Lung (tissue), 11 donors: ENCODE measurements at regions not wholly inside any gene's neighbourhood (a gene's known extent, or its start where the extent isn't known, plus 50 kb on each side); places are given as distances from the start of the nearest gene placed in this dataset.

Source experiments
- ATAC-seq: fragments of 200-7000 bp; cut with Tn5 transposase; one replicate; pipeline ENCODE4 v1.9.1; 2020; ENCODE audit warnings: moderate number of reproducible peaks; ENCODE audit not compliant: insufficient read depth, low FRiP score
- DNase-seq, 3 donors: peaks; one replicate each; pipeline ENCODE4 v3.0.0-alpha.2; 2013 to 2017
- H3K27ac ChIP-seq, 2 donors: one replicate each; pipeline ENCODE4 v1.5.1; 2013; ENCODE audit warnings: mild to moderate bottlenecking in 2 of 2, moderate library complexity in 2 of 2, control low read depth in 1 of 2, inconsistent platforms in 1 of 2, low read depth in 1 of 2, low read length in 1 of 2
- H3K27me3 ChIP-seq, 3 donors: one replicate each; pipeline ENCODE4 v1.5.1; 2013; ENCODE audit warnings: low read length in 2 of 3; ENCODE audit not compliant: control insufficient read depth in 3 of 3, insufficient read depth in 3 of 3
- H3K36me3 ChIP-seq, 4 donors: one replicate each; pipeline ENCODE4 v1.5.1; 2013; ENCODE audit warnings: low read length in 4 of 4, mild to moderate bottlenecking in 1 of 4, moderate library complexity in 1 of 4; ENCODE audit not compliant: control insufficient read depth in 4 of 4, insufficient read depth in 4 of 4
- H3K4me1 ChIP-seq, 5 donors: one replicate each; pipeline ENCODE4 v1.5.1; 2013; ENCODE audit warnings: low read length in 5 of 5, mild to moderate bottlenecking in 2 of 5, moderate library complexity in 1 of 5; ENCODE audit not compliant: control insufficient read depth in 5 of 5, insufficient read depth in 5 of 5
- H3K4me3 ChIP-seq: one replicate; pipeline ENCODE4 v1.5.1; 2013; ENCODE audit warnings: mild to moderate bottlenecking, control low read depth, moderate library complexity
- H3K9ac ChIP-seq, 2 donors: one replicate each; pipeline ENCODE4 v1.5.1; 2013; ENCODE audit warnings: low read length in 2 of 2, control low read depth in 1 of 2; ENCODE audit not compliant: insufficient read depth in 1 of 2
- H3K9me3 ChIP-seq, 4 donors: one replicate each; pipeline ENCODE4 v1.5.1; 2013; ENCODE audit warnings: low read length in 3 of 4, mild to moderate bottlenecking in 1 of 4, moderate library complexity in 1 of 4; ENCODE audit not compliant: control insufficient read depth in 4 of 4, insufficient read depth in 3 of 4
- WGBS, 2 donors: extraction: QIAGEN DNeasy Blood & Tissue Kit; methylation state at CpG; one replicate each; pipeline ENCODE4 v1.1.7; 2013; 5-methylcytosine and 5-hydroxymethylcytosine counted together
- TF ChIP-seq, protein P1 (sequence below): IDR thresholded peaks from 2 replicates; pipeline ENCODE4 v1.5.1; 2012; ENCODE audit warnings: mild to moderate bottlenecking; ENCODE audit errors: control extremely low read depth, extremely low read depth
- donor health status: control.
- donor health status: control.
- donor health status: Bipolar disorder and iron deficiency.
- donor health status: healthy.
- donor health status: DM: yes; HTN: yes; CAD: no.

DNA sequence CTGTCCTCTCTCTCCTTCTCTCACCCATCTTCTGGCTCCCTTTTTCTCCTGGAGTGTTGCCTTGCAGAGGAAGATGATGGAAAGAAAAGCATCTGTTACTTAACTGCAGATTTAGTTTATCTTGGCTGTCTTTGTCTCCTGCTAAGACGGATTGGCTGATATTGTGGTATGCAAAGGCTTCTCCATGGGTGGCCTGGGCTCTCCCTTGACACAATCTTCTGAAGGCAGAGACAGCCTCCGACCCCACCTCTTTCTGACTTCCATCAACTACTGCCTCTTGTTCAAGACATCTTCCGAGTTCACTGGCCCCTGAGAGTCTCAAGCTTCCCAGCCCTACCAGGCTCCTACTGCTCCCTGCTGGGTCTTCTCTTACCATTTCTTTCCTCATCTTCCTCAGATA is 403.7 kb downstream of the LRRC70 start:
- 53 to 55% methylated on average over 3 of the region's 3 CpGs for WGBS, 2 donors
- TF ChIP-seq, protein P1, sequence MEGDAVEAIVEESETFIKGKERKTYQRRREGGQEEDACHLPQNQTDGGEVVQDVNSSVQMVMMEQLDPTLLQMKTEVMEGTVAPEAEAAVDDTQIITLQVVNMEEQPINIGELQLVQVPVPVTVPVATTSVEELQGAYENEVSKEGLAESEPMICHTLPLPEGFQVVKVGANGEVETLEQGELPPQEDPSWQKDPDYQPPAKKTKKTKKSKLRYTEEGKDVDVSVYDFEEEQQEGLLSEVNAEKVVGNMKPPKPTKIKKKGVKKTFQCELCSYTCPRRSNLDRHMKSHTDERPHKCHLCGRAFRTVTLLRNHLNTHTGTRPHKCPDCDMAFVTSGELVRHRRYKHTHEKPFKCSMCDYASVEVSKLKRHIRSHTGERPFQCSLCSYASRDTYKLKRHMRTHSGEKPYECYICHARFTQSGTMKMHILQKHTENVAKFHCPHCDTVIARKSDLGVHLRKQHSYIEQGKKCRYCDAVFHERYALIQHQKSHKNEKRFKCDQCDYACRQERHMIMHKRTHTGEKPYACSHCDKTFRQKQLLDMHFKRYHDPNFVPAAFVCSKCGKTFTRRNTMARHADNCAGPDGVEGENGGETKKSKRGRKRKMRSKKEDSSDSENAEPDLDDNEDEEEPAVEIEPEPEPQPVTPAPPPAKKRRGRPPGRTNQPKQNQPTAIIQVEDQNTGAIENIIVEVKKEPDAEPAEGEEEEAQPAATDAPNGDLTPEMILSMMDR, result no peak

DNA sequence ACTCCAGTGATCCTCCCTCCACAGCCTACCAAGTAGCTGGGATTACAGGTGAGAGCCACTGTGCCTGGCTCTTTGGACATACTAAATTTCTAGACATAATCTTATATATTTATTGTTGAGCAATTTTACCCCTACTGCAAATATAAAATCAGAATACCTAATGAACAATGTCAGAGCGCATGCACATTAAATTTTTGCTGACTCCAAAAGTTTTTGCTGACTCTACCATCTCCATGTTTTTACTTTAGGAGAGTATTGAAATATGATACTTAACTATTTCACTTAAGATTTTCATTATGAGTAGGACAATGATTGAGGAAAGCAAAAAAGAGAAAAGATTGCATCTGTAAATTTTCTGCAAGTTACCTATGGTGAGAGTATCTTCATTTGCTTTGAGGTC is 402.3 kb downstream of the LRRC70 start:
- DNase-seq (no peak), ATAC-seq (no peak)
- Histone ChIP-seq H3K9ac (no peak overlapping the region), H3K36me3 (no peaks in the 10 kb centered on the region), H3K9me3 (peaks cover 0 to 3% (median 0%) of the 10 kb centered on the region in 4 donors), H3K27me3 (no peaks in the 10 kb centered on the region), H3K4me1 (peaks cover 0 to 2% (median 0%) of the 10 kb centered on the region in 5 donors), H3K27ac (no peak overlapping the region), H3K4me3 (no peak overlapping the region)
- 85 to 88% methylated on average over 1 of the region's 1 CpG for WGBS, 2 donors
- TF ChIP-seq, protein P1, result no peak

More for the DNA sequence above, 403.7 kb downstream of the LRRC70 start:
- Histone ChIP-seq H3K9ac (no peak overlapping the region), H3K27me3 (no peaks in the 10 kb centered on the region), H3K27ac (no peak overlapping the region), H3K36me3 (no peaks in the 10 kb centered on the region), H3K4me1 (peaks cover 0 to 2% (median 0%) of the 10 kb centered on the region in 5 donors), H3K4me3 (no peak overlapping the region), H3K9me3 (peaks cover 0 to 5% (median 0%) of the 10 kb centered on the region in 4 donors)
- DNase-seq (no peak), ATAC-seq (no peak)

DNA sequence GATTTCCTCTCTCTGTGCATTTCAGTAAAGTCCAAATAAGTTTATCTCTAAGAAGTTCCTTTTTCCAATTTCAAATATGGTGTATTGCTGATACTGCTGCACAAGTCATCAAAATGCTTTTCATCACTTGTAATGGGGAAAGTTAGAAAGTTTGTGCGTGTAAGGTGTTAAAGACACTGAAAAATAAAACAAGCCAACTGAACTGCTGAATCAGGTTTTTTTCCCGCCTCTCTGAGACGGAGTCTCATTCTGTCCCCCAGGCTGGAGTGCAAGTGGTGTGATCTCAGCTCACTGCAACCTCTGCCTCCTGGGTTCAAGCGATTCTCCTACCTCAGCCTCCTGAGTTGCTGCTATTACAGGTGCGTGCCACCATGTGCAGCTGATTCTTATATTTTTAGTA is 400.9 kb downstream of the LRRC70 start:
- 90 to 93% methylated on average over 5 of the region's 5 CpGs for WGBS, 2 donors
- Histone ChIP-seq H3K27me3 (no peaks in the 10 kb centered on the region), H3K27ac (no peak overlapping the region), H3K4me1 (peaks cover 0 to 2% (median 0%) of the 10 kb centered on the region in 5 donors), H3K9ac (no peak overlapping the region), H3K9me3 (no peaks in the 10 kb centered on the region), H3K36me3 (no peaks in the 10 kb centered on the region), H3K4me3 (no peak overlapping the region)
- ATAC-seq, result no peak
- TF ChIP-seq, protein P1, result no peak
- no peak for DNase-seq

DNA sequence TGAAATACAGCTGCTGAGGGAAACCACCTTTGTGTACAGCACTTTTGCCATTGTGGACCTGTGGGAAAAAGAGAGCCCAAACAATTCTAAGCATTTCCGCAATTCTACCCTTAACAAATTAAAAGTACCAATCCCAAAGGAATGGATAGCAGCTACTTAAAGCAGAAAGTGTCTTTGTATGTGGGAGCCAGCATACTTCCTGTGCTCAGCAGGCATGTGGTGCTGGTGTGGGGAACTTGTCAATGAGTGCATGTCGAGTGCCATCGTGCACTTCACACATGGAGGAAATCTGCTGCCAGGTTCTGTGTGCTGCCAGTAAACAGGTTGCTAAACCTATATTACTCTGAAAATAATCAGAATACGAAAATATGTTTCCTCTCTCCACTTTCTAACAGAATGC is 399.0 kb downstream of the LRRC70 start:
- 27 to 31% methylated on average over 4 of the region's 4 CpGs for WGBS, 2 donors

More for the DNA sequence above, 399.0 kb downstream of the LRRC70 start:
- no peak overlapping the region for H3K4me3 ChIP-seq
- DNase-seq, result peak; percentile 2 to 35 (median 24)
- H3K9me3 ChIP-seq, result no peaks in the 10 kb centered on the region
- H3K9ac ChIP-seq, result no peak overlapping the region
- peak; percentile 20 for ATAC-seq
- H3K36me3 ChIP-seq, result no peaks in the 10 kb centered on the region
- H3K4me1 ChIP-seq, result peaks cover 0 to 2% (median 0%) of the 10 kb centered on the region in 5 donors
- H3K27me3 ChIP-seq, result no peaks in the 10 kb centered on the region
- TF ChIP-seq, protein P1, result no peak
- no peak overlapping the region for H3K27ac ChIP-seq
